GM12878 (cell line): ENCODE measurements at regions not wholly inside any gene's neighbourhood (a gene's known extent, or its start where the extent isn't known, plus 50 kb on each side); places are given as distances from the start of the nearest gene placed in this dataset.
A peak's percentile ranks its signal among the peaks of the same experiment; 100 is the strongest.

Experiments
- CBX3 ChIP-seq: fragments of 200-600 bp; sonication (generic); IDR thresholded peaks from 2 replicates; pipeline ENCODE4 v1.6.1; 2016; ENCODE audit warnings: low read depth, borderline replicate concordance
- CHD4 ChIP-seq: fragments of 200-600 bp; sonication (generic); IDR thresholded peaks from 2 replicates; pipeline ENCODE4 v1.6.1; 2016; ENCODE audit warnings: mild to moderate bottlenecking
- CTCF ChIP-seq, 3 experiments: IDR thresholded peaks in 2 of 3; conservative IDR thresholded peaks in 1 of 3; 2 replicates each; pipeline ENCODE4 v1.5.1; 2011; ENCODE audit warnings: low read depth in 3 of 3, low read length in 3 of 3, mild to moderate bottlenecking in 3 of 3, control low read depth in 2 of 3, moderate library complexity in 2 of 3, inconsistent platforms in 1 of 3, mixed read lengths in 1 of 3; ENCODE audit not compliant: control insufficient read depth in 2 of 3, insufficient read depth in 1 of 3; ENCODE audit errors: extremely low read depth in 1 of 3
- E2F8 ChIP-seq: fragments of 450-650 bp; IDR thresholded peaks from 2 replicates; pipeline ENCODE4 v1.6.1; 2018; ENCODE audit warnings: mild to moderate bottlenecking, low read depth, moderate library complexity; ENCODE audit not compliant: partially characterized antibody
- EED ChIP-seq: sonication (generic); IDR thresholded peaks from 2 replicates; pipeline ENCODE4 v1.6.1; 2016; ENCODE audit warnings: antibody characterized with exemption, low read depth
- EP300 ChIP-seq, 2 experiments: fragments of 150-350 bp in 1 of 2; IDR thresholded peaks; 2 replicates each; pipeline ENCODE4 v1.6.1; 2011 to 2012; ENCODE audit warnings: low read depth in 2 of 2, low read length in 2 of 2, borderline replicate concordance in 1 of 2, improper control_type of control experiment in 1 of 2, inconsistent platforms in 1 of 2; ENCODE audit not compliant: control insufficient read depth in 1 of 2
- EZH2 ChIP-seq: IDR thresholded peaks from 2 replicates; pipeline ENCODE4 v1.6.1; 2012; ENCODE audit warnings: low read depth, mild to moderate bottlenecking, control low read depth, inconsistent platforms, low read length, borderline replicate concordance; ENCODE audit not compliant: control insufficient read depth
- IRF4 ChIP-seq: IDR thresholded peaks from 2 replicates; pipeline ENCODE4 v1.6.1; 2011; ENCODE audit warnings: low read depth, low read length
- KDM1A ChIP-seq: fragments of 200-600 bp; sonication (generic); IDR thresholded peaks from 2 replicates; pipeline ENCODE4 v1.6.1; 2016; ENCODE audit warnings: borderline replicate concordance
- MAX ChIP-seq: IDR thresholded peaks from 2 replicates; pipeline ENCODE4 v1.6.1; 2012; ENCODE audit warnings: low read depth, low read length, improper control_type of control experiment
- MTA2 ChIP-seq: fragments of 450-650 bp; IDR thresholded peaks from 2 replicates; pipeline ENCODE4 v1.6.1; 2016; ENCODE audit warnings: low read depth, mild to moderate bottlenecking, moderate library complexity
- NRF1 ChIP-seq: conservative IDR thresholded peaks from 2 replicates; pipeline ENCODE4 v1.6.1; 2011; ENCODE audit warnings: mild to moderate bottlenecking, low read depth, low read length, improper control_type of control experiment
- RBBP5 ChIP-seq: fragments of 200-600 bp; sonication (generic); conservative IDR thresholded peaks from 2 replicates; pipeline ENCODE4 v1.6.1; 2016
- SRF ChIP-seq, 2 experiments: IDR thresholded peaks; 2 replicates each; pipeline ENCODE4 v1.6.1; 2011; ENCODE audit warnings: low read depth in 2 of 2, low read length in 2 of 2, mild to moderate bottlenecking in 1 of 2, moderate library complexity in 1 of 2
- TBL1XR1 ChIP-seq: IDR thresholded peaks from 2 replicates; pipeline ENCODE4 v1.6.1; 2012; ENCODE audit warnings: low read depth, low read length, improper control_type of control experiment
- ZBTB11 ChIP-seq: fragments of 450-650 bp; formaldehyde crosslinking; IDR thresholded peaks from 2 replicates; pipeline ENCODE4 v1.5.0; 2022; ENCODE audit warnings: mild to moderate bottlenecking, missing genetic modification characterization
- ZBTB33 ChIP-seq: fragments of 450-650 bp; IDR thresholded peaks from 2 replicates; pipeline ENCODE4 v1.6.1; 2017; ENCODE audit warnings: mild to moderate bottlenecking

GRCh38 chr4:124018383-124019317 is 622.1 kb downstream of the SPRY1 start (continued):
- TF ChIP-seq EED, result peak; percentile 79
- TF ChIP-seq KDM1A, result no peak
- 0 out of 2 replicates have a peak, but pooled peaks have one; percentile 20 for TF ChIP-seq MTA2
- no peak for TF ChIP-seq E2F8
- TF ChIP-seq ZBTB33, result no peak
- TF ChIP-seq IRF4, result 0 out of 2 replicates have a peak, but pooled peaks have one; percentile 47
- TF ChIP-seq CTCF (IDR thresholded peaks at IDR 0.05 in 2 of 3, conservative IDR thresholded peaks at IDR 0.05 in 1 of 3; ENCODE audit: control insufficient read depth in 2 of 3, extremely low read depth in 1 of 3, insufficient read depth in 1 of 3, low read depth in 3 of 3, low read length in 3 of 3), result no peak
- peak; percentile 15 to 59; a peak in 3 of 4 replicates for TF ChIP-seq EP300 (IDR thresholded peaks at IDR 0.05; ENCODE audit: borderline replicate concordance in 1 of 2, control insufficient read depth in 1 of 2, low read depth in 2 of 2, low read length in 2 of 2)
- TF ChIP-seq TBL1XR1, result no peak
- TF ChIP-seq NRF1, result no peak
- TF ChIP-seq RBBP5, result no peak
- no peak for TF ChIP-seq CHD4
- no peak for TF ChIP-seq SRF (IDR thresholded peaks at IDR 0.05; ENCODE audit: low read depth in 2 of 2, low read length in 2 of 2)
- no peak for TF ChIP-seq EZH2
- no peak for TF ChIP-seq ZBTB11 (CRISPR knock-in tag)
- no peak for TF ChIP-seq MAX
- no peak for TF ChIP-seq CBX3
